22Rv1 (cell line): ENCODE measurements at regions not wholly inside any gene's neighbourhood (a gene's known extent, or its start where the extent isn't known, plus 50 kb on each side); places are given as distances from the start of the nearest gene placed in this dataset.

Experiments used
- CTCF ChIP-seq: fragments of 450-650 bp; IDR thresholded peaks from 2 replicates; pipeline ENCODE4 v1.5.1; 2017; ENCODE audit warnings: mild to moderate bottlenecking
- ZFX ChIP-seq: fragments of 450-650 bp; IDR thresholded peaks from 2 replicates; pipeline ENCODE4 v1.6.1; 2017; ENCODE audit warnings: antibody characterized with exemption, borderline replicate concordance

DNA sequence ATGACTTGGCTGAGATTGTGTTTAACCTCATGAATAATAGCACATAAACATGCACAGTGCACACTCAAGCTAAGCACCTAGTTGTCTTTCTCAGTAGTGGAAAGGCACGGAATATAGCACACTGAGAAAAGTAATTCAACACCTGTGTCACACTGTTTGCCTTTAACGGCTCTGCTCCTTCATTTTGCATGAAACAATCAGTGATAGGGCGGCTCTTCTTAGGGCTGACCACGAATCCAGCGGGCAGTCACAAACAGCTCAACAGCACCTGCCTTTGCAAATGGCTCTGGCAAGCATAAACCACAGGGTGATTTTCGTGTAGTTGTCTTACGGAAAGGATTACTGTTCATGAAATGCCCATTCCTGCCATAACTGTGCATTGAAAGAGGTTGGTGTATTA lies 954.0 kb upstream of the TENM3 start:
- TF ChIP-seq CTCF (no peak), ZFX (no peak)
